IMR-90 (cell line): ENCODE measurements at regions not wholly inside any gene's neighbourhood (a gene's known extent, or its start where the extent isn't known, plus 50 kb on each side); places are given as distances from the start of the nearest gene placed in this dataset.

Experiments used
- BHLHE40 ChIP-seq: fragments of 150-350 bp; IDR thresholded peaks from 2 replicates; pipeline ENCODE4 v1.6.1; 2016; ENCODE audit warnings: mild to moderate bottlenecking, low read depth, low read length
- FOS ChIP-seq: fragments of 150-350 bp; IDR thresholded peaks from 2 replicates; pipeline ENCODE4 v1.6.1; 2016; ENCODE audit warnings: low read depth, low read length
- MAFK ChIP-seq: IDR thresholded peaks from 2 replicates; pipeline ENCODE4 v1.6.1; 2012; ENCODE audit warnings: low read depth, low read length, improper control_type of control experiment
- NFE2L2 ChIP-seq: fragments of 150-350 bp; IDR thresholded peaks from 2 replicates; pipeline ENCODE4 v1.6.1; 2016; ENCODE audit warnings: low read depth, mild to moderate bottlenecking, low read length
- POLR2A ChIP-seq: IDR thresholded peaks from 2 replicates; pipeline ENCODE4 v1.6.1; 2012; ENCODE audit warnings: mild to moderate bottlenecking, low read depth, low read length
- RAD21 ChIP-seq: IDR thresholded peaks from 2 replicates; pipeline ENCODE4 v1.6.1; 2012; ENCODE audit warnings: low read length, improper control_type of control experiment
- RFX5 ChIP-seq: IDR thresholded peaks from 2 replicates; pipeline ENCODE4 v1.8.0; 2012; ENCODE audit warnings: low read depth, mild to moderate bottlenecking, low read length, moderate library complexity
- SMC3 ChIP-seq: fragments of 150-350 bp; IDR thresholded peaks from 2 replicates; pipeline ENCODE4 v1.6.1; 2016; ENCODE audit warnings: low read depth, mild to moderate bottlenecking, antibody characterized with exemption, low read length, moderate library complexity
- USF2 ChIP-seq: fragments of 150-350 bp; IDR thresholded peaks from 2 replicates; pipeline ENCODE4 v1.6.1; 2017; ENCODE audit warnings: mild to moderate bottlenecking, antibody characterized with exemption, low read length, low read depth
- TF ChIP-seq, protein P1 (sequence below): conservative IDR thresholded peaks from 2 replicates; pipeline ENCODE4 v1.5.1; 2012; ENCODE audit warnings: mild to moderate bottlenecking, low read depth, low read length, improper control_type of control experiment
- TF ChIP-seq, protein P2 (sequence below): fragments of 150-350 bp; IDR thresholded peaks from 2 replicates; pipeline ENCODE4 v1.6.1; 2016; ENCODE audit warnings: low read depth, mild to moderate bottlenecking, low read length, moderate library complexity, borderline replicate concordance

- TF ChIP-seq, protein P1, sequence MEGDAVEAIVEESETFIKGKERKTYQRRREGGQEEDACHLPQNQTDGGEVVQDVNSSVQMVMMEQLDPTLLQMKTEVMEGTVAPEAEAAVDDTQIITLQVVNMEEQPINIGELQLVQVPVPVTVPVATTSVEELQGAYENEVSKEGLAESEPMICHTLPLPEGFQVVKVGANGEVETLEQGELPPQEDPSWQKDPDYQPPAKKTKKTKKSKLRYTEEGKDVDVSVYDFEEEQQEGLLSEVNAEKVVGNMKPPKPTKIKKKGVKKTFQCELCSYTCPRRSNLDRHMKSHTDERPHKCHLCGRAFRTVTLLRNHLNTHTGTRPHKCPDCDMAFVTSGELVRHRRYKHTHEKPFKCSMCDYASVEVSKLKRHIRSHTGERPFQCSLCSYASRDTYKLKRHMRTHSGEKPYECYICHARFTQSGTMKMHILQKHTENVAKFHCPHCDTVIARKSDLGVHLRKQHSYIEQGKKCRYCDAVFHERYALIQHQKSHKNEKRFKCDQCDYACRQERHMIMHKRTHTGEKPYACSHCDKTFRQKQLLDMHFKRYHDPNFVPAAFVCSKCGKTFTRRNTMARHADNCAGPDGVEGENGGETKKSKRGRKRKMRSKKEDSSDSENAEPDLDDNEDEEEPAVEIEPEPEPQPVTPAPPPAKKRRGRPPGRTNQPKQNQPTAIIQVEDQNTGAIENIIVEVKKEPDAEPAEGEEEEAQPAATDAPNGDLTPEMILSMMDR: no peak
- TF ChIP-seq POLR2A (no peak), USF2 (no peak), MAFK (no peak), NFE2L2 (no peak), FOS (no peak), RFX5 (no peak), RAD21 (no peak), SMC3 (no peak), BHLHE40 (no peak)
- TF ChIP-seq, protein P2, sequence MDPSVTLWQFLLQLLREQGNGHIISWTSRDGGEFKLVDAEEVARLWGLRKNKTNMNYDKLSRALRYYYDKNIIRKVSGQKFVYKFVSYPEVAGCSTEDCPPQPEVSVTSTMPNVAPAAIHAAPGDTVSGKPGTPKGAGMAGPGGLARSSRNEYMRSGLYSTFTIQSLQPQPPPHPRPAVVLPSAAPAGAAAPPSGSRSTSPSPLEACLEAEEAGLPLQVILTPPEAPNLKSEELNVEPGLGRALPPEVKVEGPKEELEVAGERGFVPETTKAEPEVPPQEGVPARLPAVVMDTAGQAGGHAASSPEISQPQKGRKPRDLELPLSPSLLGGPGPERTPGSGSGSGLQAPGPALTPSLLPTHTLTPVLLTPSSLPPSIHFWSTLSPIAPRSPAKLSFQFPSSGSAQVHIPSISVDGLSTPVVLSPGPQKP: no peak
These were observed 229.6 kb downstream of the FBXO8 start for GRCh38 chr4:174053895-174054294.
